Body of pancreas (tissue), 4 donors: ENCODE measurements at regions not wholly inside any gene's neighbourhood (a gene's known extent, or its start where the extent isn't known, plus 50 kb on each side); places are given as distances from the start of the nearest gene placed in this dataset.

ENCODE experiments used
- ATAC-seq: fragments of 150-250 bp; one replicate; pipeline ENCODE4 v1.9.1; 2016
- DNase-seq, 4 donors: peaks; one replicate each; pipeline ENCODE4 v3.0.0-alpha.2; 2019
- H3K27ac ChIP-seq, 4 donors: fragments of 200-600 bp; sonication (generic); 1 replicate in 3 of 4; 2 replicates in 1 of 4; pipeline versions ENCODE4 v1.5.1 to v1.6.1; 2016 to 2019; ENCODE audit warnings: mild to moderate bottlenecking in 1 of 4, mixed read lengths in 1 of 4, moderate library complexity in 1 of 4
- H3K27me3 ChIP-seq, 2 donors: fragments of 200-600 bp; sonication (generic); one replicate each; pipeline ENCODE4 v1.6.0; 2016; ENCODE audit warnings: mild to moderate bottlenecking in 1 of 2
- H3K36me3 ChIP-seq, 2 donors: fragments of 200-600 bp; sonication (generic); replicated peaks in 1 of 2; 2 replicates each; pipeline ENCODE4 v1.5.1; 2016; ENCODE audit warnings: low read depth in 2 of 2; ENCODE audit not compliant: insufficient read depth in 1 of 2
- H3K4me1 ChIP-seq: fragments of 200-600 bp; sonication (generic); one replicate; pipeline ENCODE4 v1.6.0; 2016
- H3K4me3 ChIP-seq, 2 donors: fragments of 200-600 bp; sonication (generic); 1 replicate in 1 of 2; 2 replicates in 1 of 2; pipeline ENCODE4 v1.5.1; 2016 to 2019
- H3K9me3 ChIP-seq, 3 donors: fragments of 200-600 bp; sonication (generic); 1 replicate in 2 of 3; 2 replicates in 1 of 3; pipeline ENCODE4 v1.5.1; 2016
- CTCF ChIP-seq, 7 experiments: fragments of 450-650 bp in 4 of 7; fragments of 200-600 bp in 3 of 7; sonication (generic) in 3 of 7; IDR thresholded peaks; one replicate each; pipeline ENCODE4 v1.5.1; 2016 to 2019; ENCODE audit warnings: antibody characterized with exemption in 7 of 7
- POLR2A ChIP-seq, 3 donors: fragments of 450-650 bp; IDR thresholded peaks; one replicate each; pipeline ENCODE4 v1.6.1; 2016; ENCODE audit warnings: antibody characterized with exemption in 3 of 3, mild to moderate bottlenecking in 2 of 3
- WGBS, 2 donors: methylation state at CpG; one replicate each; pipeline ENCODE4 v1.1.5; 2017; 5-methylcytosine and 5-hydroxymethylcytosine counted together
- intact Hi-C: fragments of 100-400 bp; cut with DNase I; formaldehyde crosslinking; loops from one replicate; pipeline ENCODE4 v1.15.1; 2023

- ATAC-seq (no peak), DNase-seq (no peak)
- TF ChIP-seq CTCF (IDR thresholded peaks at IDR 0.05) (no peak), POLR2A (IDR thresholded peaks at IDR 0.05) (no peak)
- Histone ChIP-seq H3K9me3 (peaks cover 0 to 5% (median 0%) of the 10 kb centered on the region in 3 donors), H3K4me1 (no peaks in the 10 kb centered on the region), H3K27ac (no peak overlapping the region), H3K4me3 (no peak overlapping the region), H3K36me3 (no peaks in the 10 kb centered on the region), H3K27me3 (no peaks in the 10 kb centered on the region)
- 90 to 94% methylated on average over 1 of the region's 1 CpG for WGBS, 2 donors
- intact Hi-C loops = no loop called here
These were observed 137.8 kb upstream of the CHRNA7 start for GRCh38 chr15:31892513-31892912.

GRCh38 chr15:31893780-31894179 is 136.5 kb upstream of the CHRNA7 start:
- Histone ChIP-seq H3K36me3 (no peaks in the 10 kb centered on the region), H3K4me3 (no peak overlapping the region), H3K27me3 (no peaks in the 10 kb centered on the region), H3K4me1 (no peaks in the 10 kb centered on the region), H3K9me3 (peaks cover 0 to 8% (median 0%) of the 10 kb centered on the region in 3 donors), H3K27ac (no peak overlapping the region)
- intact Hi-C loops = no loop called here
- WGBS, 2 donors = 77 to 86% methylated on average over 6 of the region's 6 CpGs
- DNase-seq = no peak
- TF ChIP-seq POLR2A (IDR thresholded peaks at IDR 0.05) = no peak
- TF ChIP-seq CTCF (IDR thresholded peaks at IDR 0.05) = no peak
- no peak for ATAC-seq

GRCh38 chr15:31897746-31898145 is 132.6 kb upstream of the CHRNA7 start:
- Histone ChIP-seq H3K27me3 (no peaks in the 10 kb centered on the region), H3K9me3 (peaks cover 0 to 8% (median 0%) of the 10 kb centered on the region in 3 donors), H3K4me1 (no peaks in the 10 kb centered on the region), H3K27ac (no peak overlapping the region), H3K36me3 (no peaks in the 10 kb centered on the region), H3K4me3 (no peak overlapping the region)
- intact Hi-C loops = no loop called here
- ATAC-seq (no peak), DNase-seq (no peak)
- TF ChIP-seq POLR2A (IDR thresholded peaks at IDR 0.05) = no peak
- TF ChIP-seq CTCF (IDR thresholded peaks at IDR 0.05) = no peak

GRCh38 chr15:31901501-31901900 is 128.8 kb upstream of the CHRNA7 start:
- intact Hi-C loops = no loop called here
- Histone ChIP-seq H3K27ac (no peak overlapping the region), H3K36me3 (no peaks in the 10 kb centered on the region), H3K9me3 (peaks cover 0 to 8% (median 0%) of the 10 kb centered on the region in 3 donors), H3K27me3 (no peaks in the 10 kb centered on the region), H3K4me1 (no peaks in the 10 kb centered on the region), H3K4me3 (no peak overlapping the region)
- no peak for DNase-seq
- TF ChIP-seq POLR2A (IDR thresholded peaks at IDR 0.05) = no peak
- TF ChIP-seq CTCF (IDR thresholded peaks at IDR 0.05) = no peak
- 90% methylated on average over 3 of the region's 3 CpGs for WGBS, 2 donors
- no peak for ATAC-seq

GRCh38 chr15:31905054-31905453 is 125.3 kb upstream of the CHRNA7 start:
- intact Hi-C loops = no loop called here
- no peaks in the 10 kb centered on the region for H3K9me3 ChIP-seq
- H3K4me1 ChIP-seq = no peaks in the 10 kb centered on the region
- TF ChIP-seq POLR2A (IDR thresholded peaks at IDR 0.05) (no peak), CTCF (IDR thresholded peaks at IDR 0.05) (no peak)
- ATAC-seq (no peak), DNase-seq (peak in 1 of 4 donors; percentile 17)
- no peak overlapping the region for H3K4me3 ChIP-seq
- no peaks in the 10 kb centered on the region for H3K36me3 ChIP-seq
- H3K27ac ChIP-seq = no peak overlapping the region
- 19 to 33% methylated on average over 5 to 8 of the region's 8 CpGs for whole genome bisulfite sequencing, 2 donors
- H3K27me3 ChIP-seq = no peaks in the 10 kb centered on the region
